GM19099 (cell line): ENCODE measurements at regions not wholly inside any gene's neighbourhood (a gene's known extent, or its start where the extent isn't known, plus 50 kb on each side); places are given as distances from the start of the nearest gene placed in this dataset.

Source experiments
- POLR2A ChIP-seq: IDR thresholded peaks from 3 replicates; pipeline ENCODE4 v1.6.1; 2011; ENCODE audit warnings: low read depth; ENCODE audit not compliant: insufficient read length; ENCODE audit errors: extremely low read depth

GRCh38 chr5:173775261-173776197 is 112.6 kb upstream of the CPEB4 start:
- TF ChIP-seq POLR2A = no peak

GRCh38 chr5:173777149-173777548 is 111.0 kb upstream of the CPEB4 start:
- no peak for TF ChIP-seq POLR2A

GRCh38 chr5:173777674-173778073 is 110.5 kb upstream of the CPEB4 start:
- TF ChIP-seq POLR2A = no peak

GRCh38 chr5:173778152-173778782 is 109.9 kb upstream of the CPEB4 start:
- no peak for TF ChIP-seq POLR2A

GRCh38 chr5:173778784-173779304 is 109.3 kb upstream of the CPEB4 start:
- TF ChIP-seq POLR2A = no peak

GRCh38 chr5:173780235-173781234 is 107.6 kb upstream of the CPEB4 start:
- no peak for TF ChIP-seq POLR2A

- TF ChIP-seq POLR2A = no peak
These were observed 106.7 kb upstream of the CPEB4 start for GRCh38 chr5:173781432-173781815.

GRCh38 chr5:173781816-173782670 is 106.1 kb upstream of the CPEB4 start:
- no peak for TF ChIP-seq POLR2A

GRCh38 chr5:173782671-173783101 is 105.5 kb upstream of the CPEB4 start:
- no peak for TF ChIP-seq POLR2A

GRCh38 chr5:173783371-173783770 is 104.8 kb upstream of the CPEB4 start:
- TF ChIP-seq POLR2A = no peak

- TF ChIP-seq POLR2A = no peak
These were observed 102.7 kb upstream of the CPEB4 start for GRCh38 chr5:173785400-173785799.

GRCh38 chr5:173785866-173786265 is 102.3 kb upstream of the CPEB4 start:
- no peak for TF ChIP-seq POLR2A

GRCh38 chr5:173786286-173787187 is 101.6 kb upstream of the CPEB4 start:
- TF ChIP-seq POLR2A = no peak
